Osteoblast (primary cell): ENCODE measurements at regions not wholly inside any gene's neighbourhood (a gene's known extent, or its start where the extent isn't known, plus 50 kb on each side); places are given as distances from the start of the nearest gene placed in this dataset.

Experiments used
- DNase-seq: peaks from one replicate; pipeline ENCODE4 v3.0.0; 2011; ENCODE audit warnings: low spot score, mixed read lengths; ENCODE audit not compliant: insufficient read length; ENCODE audit errors: missing footprints
- H2AFZ ChIP-seq: 2 replicates; pipeline ENCODE4 v1.6.0; 2011; ENCODE audit warnings: mild to moderate bottlenecking, low read length
- H3K27ac ChIP-seq: 2 replicates; pipeline ENCODE4 v1.5.1; 2011; ENCODE audit warnings: mild to moderate bottlenecking, low read depth, low read length, moderate library complexity
- H3K27me3 ChIP-seq: 2 replicates; pipeline ENCODE4 v1.6.0; 2012; ENCODE audit warnings: mild to moderate bottlenecking, control low read depth, inconsistent platforms, low read length, moderate library complexity; ENCODE audit not compliant: insufficient read depth
- H3K36me3 ChIP-seq: 2 replicates; pipeline ENCODE4 v1.5.1; 2011; ENCODE audit warnings: mild to moderate bottlenecking, low read length, control low read depth, moderate library complexity; ENCODE audit not compliant: insufficient read depth
- H3K4me1 ChIP-seq: 2 replicates; pipeline ENCODE4 v1.5.1; 2011; ENCODE audit warnings: mild to moderate bottlenecking, low read length, control low read depth, moderate library complexity; ENCODE audit not compliant: insufficient read depth
- H3K4me2 ChIP-seq: 2 replicates; pipeline ENCODE4 v1.6.0; 2011; ENCODE audit warnings: mild to moderate bottlenecking, low read length; ENCODE audit not compliant: insufficient read depth
- H3K4me3 ChIP-seq: fragments of 200-600 bp; sonication (generic); 3 replicates; pipeline ENCODE4 v1.5.1; 2012; ENCODE audit warnings: mild to moderate bottlenecking, low read length, inconsistent platforms; ENCODE audit not compliant: insufficient read depth
- H3K79me2 ChIP-seq: 2 replicates; pipeline ENCODE4 v1.6.0; 2012; ENCODE audit warnings: mild to moderate bottlenecking, low read length, control low read depth, inconsistent platforms; ENCODE audit not compliant: insufficient read depth
- H3K9me3 ChIP-seq: 2 replicates; pipeline ENCODE4 v1.5.1; 2011; ENCODE audit warnings: low read depth, low read length, control low read depth
- H4K20me1 ChIP-seq: 2 replicates; pipeline ENCODE4 v1.6.0; 2012; ENCODE audit warnings: mild to moderate bottlenecking, low read length, control low read depth; ENCODE audit not compliant: insufficient read depth
- CTCF ChIP-seq: IDR thresholded peaks from 2 replicates; pipeline ENCODE4 v1.5.1; 2011; ENCODE audit warnings: mild to moderate bottlenecking, low read depth, low read length, moderate library complexity; ENCODE audit errors: extremely low read depth

GRCh38 chr2:20544153-20544747 is 97.4 kb downstream of the RHOB start:
- Histone ChIP-seq H3K27me3 (no peaks in the 10 kb centered on the region), H2AFZ (no peak overlapping the region), H3K36me3 (no peaks in the 10 kb centered on the region), H4K20me1 (no peaks in the 10 kb centered on the region), H3K9me3 (no peaks in the 10 kb centered on the region), H3K4me1 (no peaks in the 10 kb centered on the region), H3K4me2 (no peak overlapping the region), H3K4me3 (no peak overlapping the region), H3K27ac (no peak overlapping the region), H3K79me2 (no peaks in the 10 kb centered on the region)
- no peak for DNase-seq
- TF ChIP-seq CTCF: no peak

- Histone ChIP-seq H3K27ac (no peak overlapping the region), H4K20me1 (no peaks in the 10 kb centered on the region), H3K79me2 (no peaks in the 10 kb centered on the region), H3K9me3 (no peaks in the 10 kb centered on the region), H2AFZ (no peak overlapping the region), H3K36me3 (no peaks in the 10 kb centered on the region), H3K27me3 (no peaks in the 10 kb centered on the region), H3K4me1 (no peaks in the 10 kb centered on the region), H3K4me3 (no peak overlapping the region), H3K4me2 (no peak overlapping the region)
- TF ChIP-seq CTCF: no peak
- no peak for DNase-seq
Observed at GRCh38 chr2:20549144-20549543, 101.8 kb downstream of the HS1BP3 start.

GRCh38 chr2:20549691-20550348 is 101.1 kb downstream of the HS1BP3 start:
- Histone ChIP-seq H3K4me1 (no peaks in the 10 kb centered on the region), H3K36me3 (no peaks in the 10 kb centered on the region), H3K79me2 (no peaks in the 10 kb centered on the region), H2AFZ (no peak overlapping the region), H3K27ac (no peak overlapping the region), H3K9me3 (no peaks in the 10 kb centered on the region), H4K20me1 (no peaks in the 10 kb centered on the region), H3K4me3 (no peak overlapping the region), H3K4me2 (no peak overlapping the region), H3K27me3 (no peaks in the 10 kb centered on the region)
- DNase-seq: no peak
- no peak for TF ChIP-seq CTCF

GRCh38 chr2:20551260-20551944 is 99.5 kb downstream of the HS1BP3 start:
- peak; percentile 67 for DNase-seq
- Histone ChIP-seq H3K36me3 (no peaks in the 10 kb centered on the region), H3K4me1 (no peaks in the 10 kb centered on the region), H3K4me3 (no peak overlapping the region), H4K20me1 (no peaks in the 10 kb centered on the region), H3K27ac (no peak overlapping the region), H2AFZ (peak overlapping the region; percentile 56), H3K9me3 (no peaks in the 10 kb centered on the region), H3K79me2 (no peaks in the 10 kb centered on the region), H3K4me2 (no peak overlapping the region), H3K27me3 (no peaks in the 10 kb centered on the region)
- TF ChIP-seq CTCF: no peak
